ENCODE measurements at regions not wholly inside any gene's neighbourhood (a gene's known extent, or its start where the extent isn't known, plus 50 kb on each side); places are given as distances from the start of the nearest gene placed in this dataset.

- ATAC-seq (no peak), DNase-seq (no peak)
- intact Hi-C loops (cut with DNase I): no loop called here
- 78 to 86% methylated on average over 5 of the region's 5 CpGs for WGBS, 2 donors
- Histone ChIP-seq H3K4me3 (no peak overlapping the region), H3K27ac (no peak overlapping the region), H3K4me1 (peaks cover 0 to 40% (median 0%) of the 10 kb centered on the region in 9 donors), H3K9me3 (no peaks in the 10 kb centered on the region), H3K27me3 (no peaks in the 10 kb centered on the region), H3K36me3 (no peaks in the 10 kb centered on the region)
- TF ChIP-seq CTCF (IDR thresholded peaks at IDR 0.05): no peak
These were observed 460.2 kb upstream of the BTBD3 start for GRCh38 chr20:11457488-11457887.

GRCh38 chr20:11459090-11459890, 458.4 kb upstream of the BTBD3 start:
- Histone ChIP-seq H3K27me3 (no peaks in the 10 kb centered on the region), H3K36me3 (no peaks in the 10 kb centered on the region), H3K4me1 (peaks cover 0 to 25% (median 0%) of the 10 kb centered on the region in 9 donors), H3K27ac (no peak overlapping the region), H3K9me3 (peaks cover 0 to 6% (median 0%) of the 10 kb centered on the region in 11 donors), H3K4me3 (no peak overlapping the region)
- TF ChIP-seq CTCF (IDR thresholded peaks at IDR 0.05): no peak
- WGBS, 2 donors: 52 to 56% methylated on average over 2 of the region's 2 CpGs
- intact Hi-C loops (cut with DNase I): no loop called here
- ATAC-seq (peak in 1 of 8 donors; percentile 11), DNase-seq (no peak)

- intact Hi-C loops (cut with DNase I): no loop called here
These were observed 450.3 kb upstream of the BTBD3 start for GRCh38 chr20:11467436-11467835.

GRCh38 chr20:11468880-11469279, 448.8 kb upstream of the BTBD3 start:
- DNase-seq (no peak), ATAC-seq (no peak)
- whole genome bisulfite sequencing, 2 donors: 50 to 66% methylated on average over 2 of the region's 2 CpGs
- Histone ChIP-seq H3K27me3 (peaks cover 0 to 10% (median 0%) of the 10 kb centered on the region in 7 donors), H3K36me3 (no peaks in the 10 kb centered on the region), H3K4me3 (no peak overlapping the region), H3K4me1 (no peaks in the 10 kb centered on the region), H3K27ac (no peak overlapping the region), H3K9me3 (peaks cover 0 to 10% (median 0%) of the 10 kb centered on the region in 11 donors)
- TF ChIP-seq CTCF (IDR thresholded peaks at IDR 0.05): no peak
- intact Hi-C loops (cut with DNase I): no loop called here

More at GRCh38 chr20:11467436-11467835, 450.3 kb upstream of the BTBD3 start:
- no peak overlapping the region for H3K27ac ChIP-seq
- H3K4me1 ChIP-seq: no peaks in the 10 kb centered on the region
- TF ChIP-seq CTCF (IDR thresholded peaks at IDR 0.05): no peak
- DNase-seq: no peak
- H3K27me3 ChIP-seq: peaks cover 0 to 10% (median 0%) of the 10 kb centered on the region in 7 donors
- no peak overlapping the region for H3K4me3 ChIP-seq
- no peak for ATAC-seq
- H3K36me3 ChIP-seq: no peaks in the 10 kb centered on the region
- H3K9me3 ChIP-seq: peaks cover 0 to 12% (median 0%) of the 10 kb centered on the region in 11 donors
